ENCODE measurements at regions not wholly inside any gene's neighbourhood (a gene's known extent, or its start where the extent isn't known, plus 50 kb on each side); places are given as distances from the start of the nearest gene placed in this dataset.

- no peak for TF ChIP-seq CTCF (IDR thresholded peaks at IDR 0.05)
- ATAC-seq = no peak
Measured at GRCh38 chr22:48697694-48698276, 1129.9 kb downstream of the BRD1 start.

GRCh38 chr22:48697223-48697622 is 1130.5 kb downstream of the BRD1 start:
- no peak overlapping the region for H3K27ac ChIP-seq
- no peak overlapping the region for H3K4me3 ChIP-seq
- H3K4me1 ChIP-seq = no peaks in the 10 kb centered on the region
- ATAC-seq (no peak), DNase-seq (no peak)
- intact Hi-C loops (cut with DNase I) = no loop called here
- no peaks in the 10 kb centered on the region for H3K36me3 ChIP-seq (ENCODE audit: insufficient read depth in 1 of 2, low read depth in 1 of 2)
- TF ChIP-seq CTCF (IDR thresholded peaks at IDR 0.05) = no peak
- H3K9me3 ChIP-seq = no peaks in the 10 kb centered on the region
- 67 to 96% (median 91%) methylated on average over 3 of the region's 3 CpGs for WGBS, 3 donors
- H3K27me3 ChIP-seq (ENCODE audit: insufficient read depth in 3 of 3, low read length in 2 of 3) = peaks cover 0 to 1% (median 0%) of the 10 kb centered on the region in 3 donors

More at GRCh38 chr22:48697694-48698276, 1129.9 kb downstream of the BRD1 start:
- no peaks in the 10 kb centered on the region for H3K9me3 ChIP-seq
- no peaks in the 10 kb centered on the region for H3K4me1 ChIP-seq
- DNase-seq = peak in 1 of 2 donors; percentile 0
- H3K27me3 ChIP-seq (ENCODE audit: insufficient read depth in 3 of 3, low read length in 2 of 3) = peaks cover 0 to 1% (median 0%) of the 10 kb centered on the region in 3 donors
- intact Hi-C loops (cut with DNase I) = no loop called here
- WGBS, 3 donors = 94 to 95% (median 94%) methylated on average over 6 of the region's 6 CpGs
- no peak overlapping the region for H3K27ac ChIP-seq
- no peak overlapping the region for H3K4me3 ChIP-seq
- H3K36me3 ChIP-seq (ENCODE audit: insufficient read depth in 1 of 2, low read depth in 1 of 2) = no peaks in the 10 kb centered on the region

- WGBS, 3 donors = 81 to 90% (median 82%) methylated on average over 2 to 4 of the region's 4 CpGs
- DNase-seq = peak in 1 of 2 donors; percentile 25
- intact Hi-C loops (cut with DNase I) = no loop called here
Measured at GRCh38 chr22:48696371-48696770, 1131.3 kb downstream of the BRD1 start.

GRCh38 chr22:48695731-48696305 is 1131.9 kb downstream of the BRD1 start:
- no peak for TF ChIP-seq CTCF (IDR thresholded peaks at IDR 0.05)
- peaks cover 0 to 1% (median 0%) of the 10 kb centered on the region in 3 donors for H3K27me3 ChIP-seq (ENCODE audit: insufficient read depth in 3 of 3, low read length in 2 of 3)
- no peak for ATAC-seq
- no peak overlapping the region for H3K4me3 ChIP-seq
- no peaks in the 10 kb centered on the region for H3K9me3 ChIP-seq
- WGBS, 3 donors = 61 to 75% (median 72%) methylated on average over 18 to 19 of the region's 19 CpGs
- H3K4me1 ChIP-seq = no peaks in the 10 kb centered on the region
- intact Hi-C loops (cut with DNase I) = no loop called here
- H3K27ac ChIP-seq = no peak overlapping the region
- peak in 1 of 2 donors; percentile 25 for DNase-seq
- no peaks in the 10 kb centered on the region for H3K36me3 ChIP-seq (ENCODE audit: insufficient read depth in 1 of 2, low read depth in 1 of 2)

More at GRCh38 chr22:48696371-48696770, 1131.3 kb downstream of the BRD1 start:
- no peaks in the 10 kb centered on the region for H3K4me1 ChIP-seq
- no peak overlapping the region for H3K4me3 ChIP-seq
- ATAC-seq = no peak
- no peaks in the 10 kb centered on the region for H3K9me3 ChIP-seq
- H3K36me3 ChIP-seq (ENCODE audit: insufficient read depth in 1 of 2, low read depth in 1 of 2) = no peaks in the 10 kb centered on the region
- H3K27ac ChIP-seq = no peak overlapping the region
- H3K27me3 ChIP-seq (ENCODE audit: insufficient read depth in 3 of 3, low read length in 2 of 3) = peaks cover 0 to 1% (median 0%) of the 10 kb centered on the region in 3 donors
- no peak for TF ChIP-seq CTCF (IDR thresholded peaks at IDR 0.05)

Measured in psoas muscle (tissue), 7 donors.